ENCODE measurements at regions not wholly inside any gene's neighbourhood (a gene's known extent, or its start where the extent isn't known, plus 50 kb on each side); places are given as distances from the start of the nearest gene placed in this dataset.

- peaks cover 3% of the 10 kb centered on the region for H3K9me3 ChIP-seq (ENCODE audit: insufficient read depth, low read length, severe bottlenecking)
- no peak for DNase-seq
- H3K36me3 ChIP-seq (ENCODE audit: insufficient read depth, low read length): no peaks in the 10 kb centered on the region
- no peak overlapping the region for H3K27ac ChIP-seq (ENCODE audit: low read length)
- no peaks in the 10 kb centered on the region for H4K20me1 ChIP-seq (ENCODE audit: insufficient read depth, low read length)
- TF ChIP-seq CTCF (IDR thresholded peaks at IDR 0.05; ENCODE audit: borderline replicate concordance, extremely low read depth, low read length, poor library complexity, severe bottlenecking) (no peak), EZH2 (IDR thresholded peaks at IDR 0.05; ENCODE audit: borderline replicate concordance, low read depth, low read length, severe bottlenecking) (no peak)
- no peak overlapping the region for H3K9ac ChIP-seq (ENCODE audit: low read depth, low read length)
- H3K4me1 ChIP-seq (ENCODE audit: insufficient read depth, low read length): no peaks in the 10 kb centered on the region
- ATAC-seq (ENCODE audit: insufficient read depth, low read depth): no peak
- H3K4me2 ChIP-seq (ENCODE audit: insufficient read depth, low read length): no peak overlapping the region
- no peaks in the 10 kb centered on the region for H3K27me3 ChIP-seq (ENCODE audit: insufficient read depth, low read length, poor library complexity)
- H3K4me3 ChIP-seq (ENCODE audit: low read depth in 1 of 2, low read length in 2 of 2): no peak overlapping the region
- no peaks in the 10 kb centered on the region for H3K79me2 ChIP-seq (ENCODE audit: insufficient read depth, low read length)
- no peak overlapping the region for H2AFZ ChIP-seq (ENCODE audit: low read depth, low read length)
These were observed 141.7 kb upstream of the KCND2 start for GRCh38 chr7:120131096-120131839.

GRCh38 chr7:120138497-120138896 is 134.5 kb upstream of the KCND2 start:
- no peak overlapping the region for H3K4me2 ChIP-seq (ENCODE audit: insufficient read depth, low read length)
- no peaks in the 10 kb centered on the region for H3K36me3 ChIP-seq (ENCODE audit: insufficient read depth, low read length)
- no peaks in the 10 kb centered on the region for H4K20me1 ChIP-seq (ENCODE audit: insufficient read depth, low read length)
- no peak overlapping the region for H3K9ac ChIP-seq (ENCODE audit: low read depth, low read length)
- H3K9me3 ChIP-seq (ENCODE audit: insufficient read depth, low read length, severe bottlenecking): no peaks in the 10 kb centered on the region
- no peaks in the 10 kb centered on the region for H3K27me3 ChIP-seq (ENCODE audit: insufficient read depth, low read length, poor library complexity)
- H3K79me2 ChIP-seq (ENCODE audit: insufficient read depth, low read length): no peaks in the 10 kb centered on the region
- ATAC-seq (ENCODE audit: insufficient read depth, low read depth) (no peak), DNase-seq (no peak)
- no peak overlapping the region for H2AFZ ChIP-seq (ENCODE audit: low read depth, low read length)
- H3K4me1 ChIP-seq (ENCODE audit: insufficient read depth, low read length): no peaks in the 10 kb centered on the region
- no peak for TF ChIP-seq EZH2 (IDR thresholded peaks at IDR 0.05; ENCODE audit: borderline replicate concordance, low read depth, low read length, severe bottlenecking)
- no peak for TF ChIP-seq CTCF (IDR thresholded peaks at IDR 0.05; ENCODE audit: borderline replicate concordance, extremely low read depth, low read length, poor library complexity, severe bottlenecking)
- no peak overlapping the region for H3K4me3 ChIP-seq (ENCODE audit: low read depth in 1 of 2, low read length in 2 of 2)
- no peak overlapping the region for H3K27ac ChIP-seq (ENCODE audit: low read length)

- TF ChIP-seq EZH2 (IDR thresholded peaks at IDR 0.05; ENCODE audit: borderline replicate concordance, low read depth, low read length, severe bottlenecking): no peak
- Histone ChIP-seq H3K4me2 (ENCODE audit: insufficient read depth, low read length) (no peak overlapping the region), H3K4me3 (ENCODE audit: low read depth in 1 of 2, low read length in 2 of 2) (no peak overlapping the region), H3K79me2 (ENCODE audit: insufficient read depth, low read length) (no peaks in the 10 kb centered on the region), H3K9me3 (ENCODE audit: insufficient read depth, low read length, severe bottlenecking) (no peaks in the 10 kb centered on the region), H3K9ac (ENCODE audit: low read depth, low read length) (no peak overlapping the region), H3K27ac (ENCODE audit: low read length) (no peak overlapping the region), H2AFZ (ENCODE audit: low read depth, low read length) (no peak overlapping the region), H3K4me1 (ENCODE audit: insufficient read depth, low read length) (no peaks in the 10 kb centered on the region), H4K20me1 (ENCODE audit: insufficient read depth, low read length) (no peaks in the 10 kb centered on the region), H3K36me3 (ENCODE audit: insufficient read depth, low read length) (no peaks in the 10 kb centered on the region), H3K27me3 (ENCODE audit: insufficient read depth, low read length, poor library complexity) (no peaks in the 10 kb centered on the region)
- DNase-seq: no peak
- ATAC-seq (ENCODE audit: insufficient read depth, low read depth): no peak
These were observed 116.5 kb upstream of the KCND2 start for GRCh38 chr7:120156476-120156875.

- no peaks in the 10 kb centered on the region for H3K36me3 ChIP-seq (ENCODE audit: insufficient read depth, low read length)
- no peak overlapping the region for H3K4me2 ChIP-seq (ENCODE audit: insufficient read depth, low read length)
- no peak for TF ChIP-seq CTCF (IDR thresholded peaks at IDR 0.05; ENCODE audit: borderline replicate concordance, extremely low read depth, low read length, poor library complexity, severe bottlenecking)
- TF ChIP-seq EZH2 (IDR thresholded peaks at IDR 0.05; ENCODE audit: borderline replicate concordance, low read depth, low read length, severe bottlenecking): no peak
- no peak for DNase-seq
- no peak overlapping the region for H3K27ac ChIP-seq (ENCODE audit: low read length)
- H4K20me1 ChIP-seq (ENCODE audit: insufficient read depth, low read length): no peaks in the 10 kb centered on the region
- H2AFZ ChIP-seq (ENCODE audit: low read depth, low read length): no peak overlapping the region
- H3K4me3 ChIP-seq (ENCODE audit: low read depth in 1 of 2, low read length in 2 of 2): no peak overlapping the region
- H3K9me3 ChIP-seq (ENCODE audit: insufficient read depth, low read length, severe bottlenecking): no peaks in the 10 kb centered on the region
- H3K9ac ChIP-seq (ENCODE audit: low read depth, low read length): no peak overlapping the region
- H3K27me3 ChIP-seq (ENCODE audit: insufficient read depth, low read length, poor library complexity): no peaks in the 10 kb centered on the region
- H3K4me1 ChIP-seq (ENCODE audit: insufficient read depth, low read length): no peaks in the 10 kb centered on the region
- no peak for ATAC-seq (ENCODE audit: insufficient read depth, low read depth)
- no peaks in the 10 kb centered on the region for H3K79me2 ChIP-seq (ENCODE audit: insufficient read depth, low read length)
These were observed 112.8 kb upstream of the KCND2 start for GRCh38 chr7:120160166-120160565.

Data from DND-41 (cell line).